Central memory CD8-positive, alpha-beta T cell (primary cell): ENCODE measurements at regions not wholly inside any gene's neighbourhood (a gene's known extent, or its start where the extent isn't known, plus 50 kb on each side); places are given as distances from the start of the nearest gene placed in this dataset.

ENCODE experiments used
- ATAC-seq: fragments of 150-1000 bp; cut with Tn5 transposase; replicated peaks from 2 replicates; pipeline ENCODE4 v1.10.0; 2022; ENCODE audit warnings: mild to moderate bottlenecking, moderate FRiP score, moderate number of reproducible peaks; ENCODE audit not compliant: poor library complexity, severe bottlenecking; ENCODE audit errors: extremely low read depth
- DNase-seq, 2 donors: peaks; one replicate each; pipeline ENCODE4 v3.0.0; 2021; ENCODE audit warnings: low spot score in 2 of 2
- H3K27ac Mint-ChIP-seq: one replicate; pipeline ENCODE4 v1.8.0; 2022; ENCODE audit warnings: low read depth, mild to moderate bottlenecking, moderate library complexity, mixed read lengths
- H3K27me3 Mint-ChIP-seq: one replicate; pipeline ENCODE4 v1.8.0; 2022; ENCODE audit warnings: mixed read lengths
- H3K36me3 Mint-ChIP-seq: one replicate; pipeline ENCODE4 v1.8.0; 2022; ENCODE audit warnings: mild to moderate bottlenecking, moderate library complexity, mixed read lengths; ENCODE audit not compliant: insufficient read depth
- H3K4me1 Mint-ChIP-seq: one replicate; pipeline ENCODE4 v1.8.0; 2022; ENCODE audit warnings: mixed read lengths
- H3K4me3 Mint-ChIP-seq: one replicate; pipeline ENCODE4 v1.8.0; 2022; ENCODE audit warnings: mild to moderate bottlenecking, moderate library complexity, mixed read lengths
- H3K9me3 Mint-ChIP-seq: one replicate; pipeline ENCODE4 v1.8.0; 2022; ENCODE audit warnings: mixed read lengths

DNA sequence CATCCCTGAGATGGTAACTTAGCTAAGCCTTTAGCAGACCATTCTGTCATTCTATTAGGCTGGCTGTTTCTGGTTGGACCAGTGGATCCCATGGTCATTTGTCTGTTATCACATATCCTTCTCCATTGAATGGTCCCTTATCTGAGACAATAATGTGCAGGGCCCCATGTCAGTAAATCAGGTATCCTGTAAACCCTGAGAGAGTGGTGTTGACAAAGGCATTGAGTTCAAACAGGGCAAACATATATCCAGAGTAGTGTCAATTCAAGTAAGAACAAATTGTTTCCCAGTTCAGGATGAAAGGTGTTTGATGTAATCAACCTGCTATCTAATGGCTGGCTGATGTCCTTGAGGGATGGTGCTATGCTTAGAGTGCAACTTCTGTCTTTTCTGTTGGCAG lies 126.2 kb downstream of the LINC00237 start:
- DNase-seq (no peak), ATAC-seq (no peak)
- no peak overlapping the region for H3K4me3 Mint-ChIP-seq
- H3K27me3 Mint-ChIP-seq = peaks cover 74% of the 10 kb centered on the region
- no peak overlapping the region for H3K27ac Mint-ChIP-seq
- H3K9me3 Mint-ChIP-seq = no peaks in the 10 kb centered on the region
- no peaks in the 10 kb centered on the region for H3K4me1 Mint-ChIP-seq
- H3K36me3 Mint-ChIP-seq = no peaks in the 10 kb centered on the region

DNA sequence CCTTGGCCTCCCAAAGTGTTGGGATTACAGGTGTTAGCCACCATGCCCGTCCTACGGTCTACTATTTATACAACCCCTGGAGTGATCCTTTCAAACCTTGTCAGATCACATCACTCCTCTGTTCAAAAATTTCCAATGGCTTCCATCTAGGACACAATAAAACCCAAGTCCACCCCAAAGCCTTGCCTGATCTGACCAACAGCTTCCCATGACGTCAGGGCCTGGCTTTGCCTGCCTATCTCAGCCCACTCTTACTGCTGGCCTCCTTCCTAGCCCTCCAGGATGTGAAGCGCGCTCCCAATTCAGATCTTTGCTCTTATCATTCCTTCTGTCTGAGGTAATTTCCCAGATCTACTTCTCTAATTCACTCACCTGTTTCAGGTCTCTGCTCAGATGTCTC lies 128.4 kb downstream of the LINC00237 start:
- H3K4me3 Mint-ChIP-seq = no peak overlapping the region
- DNase-seq = no peak
- ATAC-seq = no peak
- H3K4me1 Mint-ChIP-seq = no peaks in the 10 kb centered on the region
- no peak overlapping the region for H3K27ac Mint-ChIP-seq
- no peaks in the 10 kb centered on the region for H3K9me3 Mint-ChIP-seq
- H3K27me3 Mint-ChIP-seq = peaks cover 59% of the 10 kb centered on the region
- H3K36me3 Mint-ChIP-seq = no peaks in the 10 kb centered on the region

DNA sequence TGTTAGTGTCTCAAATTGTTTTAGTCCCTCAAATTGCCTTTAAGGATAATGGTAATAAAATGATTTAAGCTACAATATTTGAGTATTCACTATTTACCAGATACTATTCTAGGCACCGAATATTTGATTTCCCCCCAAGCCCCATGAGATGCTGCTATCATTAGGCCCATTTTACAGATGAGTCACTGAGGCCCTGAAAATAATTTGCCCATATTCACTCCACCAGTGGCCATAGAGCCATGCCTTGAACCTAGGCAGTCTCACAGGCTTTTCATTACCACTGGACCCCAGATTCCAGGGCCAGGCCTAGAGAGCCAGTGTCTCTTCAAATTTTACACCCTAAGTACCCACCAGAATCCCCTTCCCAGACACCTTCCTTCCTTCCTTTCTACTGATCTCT lies 133.7 kb downstream of the LINC00237 start:
- H3K9me3 Mint-ChIP-seq = no peaks in the 10 kb centered on the region
- H3K36me3 Mint-ChIP-seq = no peaks in the 10 kb centered on the region
- H3K27me3 Mint-ChIP-seq = peaks cover 41% of the 10 kb centered on the region
- ATAC-seq (no peak), DNase-seq (no peak)
- H3K27ac Mint-ChIP-seq = no peak overlapping the region
- no peak overlapping the region for H3K4me3 Mint-ChIP-seq
- no peaks in the 10 kb centered on the region for H3K4me1 Mint-ChIP-seq

DNA sequence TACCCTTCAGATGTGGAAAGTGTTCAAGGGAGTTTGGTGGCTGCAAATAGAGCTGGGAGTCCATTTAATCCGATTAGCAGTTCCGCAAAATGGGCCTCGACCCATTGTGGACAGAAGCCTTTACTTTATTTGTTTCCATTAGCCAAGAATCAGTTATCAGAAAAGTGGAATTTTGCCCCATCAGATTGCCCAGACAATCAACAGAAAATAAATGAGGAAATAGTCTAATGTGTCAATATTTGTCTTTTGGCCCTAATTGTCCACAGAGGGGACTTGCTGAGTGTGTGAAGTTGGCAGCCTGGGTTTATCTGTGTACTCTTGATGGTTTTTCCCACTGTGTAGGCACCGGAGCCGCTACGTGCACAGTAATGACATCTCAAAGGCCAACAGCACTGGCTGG lies 134.3 kb downstream of the LINC00237 start:
- ATAC-seq = no peak
- H3K36me3 Mint-ChIP-seq = no peaks in the 10 kb centered on the region
- no peaks in the 10 kb centered on the region for H3K4me1 Mint-ChIP-seq
- H3K9me3 Mint-ChIP-seq = no peaks in the 10 kb centered on the region
- no peak overlapping the region for H3K4me3 Mint-ChIP-seq
- peaks cover 34% of the 10 kb centered on the region for H3K27me3 Mint-ChIP-seq
- no peak for DNase-seq
- no peak overlapping the region for H3K27ac Mint-ChIP-seq

DNA sequence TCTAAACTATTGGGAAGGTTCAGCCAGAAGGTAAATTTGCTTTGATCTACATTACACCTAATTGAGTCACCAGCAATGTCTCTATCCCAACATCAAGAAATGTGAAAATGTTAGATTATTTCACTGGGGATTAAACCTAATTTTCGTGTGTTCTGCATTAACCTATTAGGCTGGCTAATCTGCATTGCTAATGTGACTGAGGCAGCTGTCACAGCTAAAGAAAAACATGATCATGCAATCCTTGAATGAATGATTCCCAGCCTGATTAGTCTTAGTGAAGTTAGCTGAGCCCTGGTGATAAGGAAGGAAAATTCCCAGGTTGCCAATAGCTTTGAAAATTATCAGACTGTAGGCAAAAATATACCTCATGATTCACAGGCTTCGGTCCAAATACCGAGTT lies 135.3 kb downstream of the LINC00237 start:
- DNase-seq = no peak
- Mint-ChIP-seq H3K27me3 (peaks cover 28% of the 10 kb centered on the region), H3K27ac (no peak overlapping the region), H3K4me1 (no peaks in the 10 kb centered on the region), H3K4me3 (no peak overlapping the region), H3K9me3 (no peaks in the 10 kb centered on the region), H3K36me3 (no peaks in the 10 kb centered on the region)
- no peak for ATAC-seq

DNA sequence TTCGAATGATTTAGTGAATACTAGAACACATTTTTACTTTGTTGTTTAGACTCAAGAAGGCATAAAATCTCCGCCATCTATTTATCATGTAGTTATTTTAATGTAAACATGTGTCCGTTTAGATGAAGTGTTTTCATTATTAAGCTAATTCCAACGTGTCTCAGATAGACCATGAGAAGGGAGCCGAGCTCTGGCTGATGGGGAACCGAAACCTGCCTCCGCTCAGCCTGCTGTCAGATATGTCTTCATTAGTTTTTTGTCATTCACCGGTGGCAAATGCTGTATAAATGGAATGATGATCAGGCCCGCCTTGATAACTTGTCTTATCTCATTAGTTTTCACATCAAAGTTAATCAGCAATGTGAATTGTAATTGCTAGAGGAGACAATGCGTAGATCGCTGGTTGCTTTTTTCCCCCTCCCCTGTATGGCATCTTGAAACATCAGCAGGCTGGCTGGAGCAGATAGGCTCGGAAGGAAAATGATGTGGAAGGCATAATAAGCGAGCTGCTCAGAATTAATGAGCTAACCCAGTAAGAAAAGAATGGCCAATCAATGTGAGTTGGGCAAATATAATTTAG lies 136.4 kb downstream of the LINC00237 start:
- DNase-seq = no peak

DNA sequence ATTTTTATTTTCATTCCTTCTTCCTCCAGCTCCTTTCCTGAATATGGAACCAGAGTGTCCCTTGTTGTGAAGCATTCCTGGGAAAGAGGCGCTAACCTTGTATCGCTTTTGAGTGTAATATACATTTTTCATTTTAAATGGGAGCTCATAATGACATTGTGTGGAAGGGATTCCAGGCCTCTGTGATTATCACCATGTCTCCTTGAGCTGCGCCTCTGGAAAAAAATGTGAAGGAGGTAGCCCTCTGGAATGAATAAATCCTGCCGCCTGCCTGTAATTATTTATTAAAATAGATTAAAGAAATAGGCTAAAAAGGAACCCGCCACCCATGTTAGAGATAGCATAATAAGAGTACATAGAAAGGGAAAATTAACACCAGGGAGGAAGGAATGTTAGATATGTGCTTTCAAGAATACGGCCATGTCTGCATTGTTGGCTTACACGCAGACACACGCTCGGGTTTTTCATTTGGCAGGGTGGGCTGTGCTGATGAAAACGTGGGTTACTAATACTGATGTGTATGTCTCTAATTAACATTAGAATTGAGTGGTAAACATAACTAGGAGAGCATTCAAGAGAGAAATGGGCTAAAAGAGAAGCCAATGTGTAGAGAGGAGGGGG lies 138.5 kb downstream of the LINC00237 start:
- Mint-ChIP-seq H3K4me3 (no peak overlapping the region), H3K9me3 (no peaks in the 10 kb centered on the region), H3K4me1 (no peaks in the 10 kb centered on the region), H3K27ac (no peak overlapping the region), H3K36me3 (no peaks in the 10 kb centered on the region), H3K27me3 (peaks cover 40% of the 10 kb centered on the region)
- no peak for ATAC-seq
- no peak for DNase-seq

More for the DNA sequence above, 136.4 kb downstream of the LINC00237 start:
- Mint-ChIP-seq H3K27me3 (peaks cover 28% of the 10 kb centered on the region), H3K4me1 (no peaks in the 10 kb centered on the region), H3K4me3 (no peak overlapping the region), H3K27ac (no peak overlapping the region), H3K9me3 (no peaks in the 10 kb centered on the region), H3K36me3 (no peaks in the 10 kb centered on the region)
- no peak for ATAC-seq

DNA sequence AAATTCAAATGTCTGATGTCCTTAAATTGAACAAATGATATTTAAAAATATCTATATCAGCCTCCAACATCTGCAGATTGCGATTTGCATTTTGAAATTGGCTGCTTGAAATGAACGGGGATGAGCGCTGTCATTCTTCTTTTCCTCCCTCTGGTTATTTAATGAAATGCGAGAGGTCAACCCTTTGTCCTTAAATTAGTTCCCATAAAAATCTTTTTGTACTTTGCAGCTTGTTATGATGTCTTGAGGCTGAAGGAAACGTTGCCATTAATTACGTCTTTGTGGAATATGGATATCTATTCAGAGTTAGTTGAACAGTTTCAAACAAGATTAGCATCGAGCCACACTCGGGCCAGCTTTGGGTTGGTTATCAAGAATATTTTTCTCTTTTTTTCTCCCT lies 140.0 kb downstream of the LINC00237 start:
- Mint-ChIP-seq H3K9me3 (no peaks in the 10 kb centered on the region), H3K27me3 (peaks cover 44% of the 10 kb centered on the region), H3K4me3 (no peak overlapping the region), H3K4me1 (no peaks in the 10 kb centered on the region), H3K27ac (no peak overlapping the region), H3K36me3 (no peaks in the 10 kb centered on the region)
- DNase-seq (no peak), ATAC-seq (no peak)

DNA sequence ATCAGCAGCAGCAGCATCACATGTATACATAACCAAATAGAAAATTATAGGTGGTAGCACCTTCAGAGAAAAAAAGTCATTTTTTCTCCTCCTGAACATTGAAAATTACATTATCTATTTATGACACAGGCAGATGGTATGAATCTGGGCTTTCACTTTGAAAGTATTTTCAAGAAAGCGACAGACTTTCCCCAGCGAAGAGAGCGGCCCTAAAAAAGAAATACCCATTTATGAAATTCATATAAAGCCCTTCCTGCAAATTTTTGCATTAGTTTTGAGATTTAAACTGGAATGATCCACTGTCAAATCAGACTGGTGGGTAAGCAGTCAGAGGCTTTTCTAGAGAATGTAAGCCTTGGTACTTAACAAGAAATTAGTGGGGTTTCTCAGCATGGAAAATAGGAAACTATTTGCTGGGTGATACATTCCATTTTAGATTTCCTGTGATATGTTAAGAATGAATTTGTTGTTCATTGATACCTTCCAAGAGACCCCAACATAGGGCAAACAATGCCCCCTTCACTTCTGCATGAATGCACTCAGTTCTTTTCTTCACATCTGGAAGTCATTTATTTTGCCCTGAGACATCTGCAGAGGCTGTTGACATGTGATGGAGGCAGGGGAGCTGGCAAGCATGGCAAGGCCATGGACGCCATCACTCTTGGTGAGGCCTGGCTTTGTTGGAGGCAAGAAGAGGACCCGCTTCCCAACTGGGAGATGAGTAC lies 147.0 kb downstream of the LINC00237 start:
- no peak overlapping the region for H3K27ac Mint-ChIP-seq
- DNase-seq = no peak
- H3K4me3 Mint-ChIP-seq = no peak overlapping the region
- no peaks in the 10 kb centered on the region for H3K9me3 Mint-ChIP-seq
- ATAC-seq = no peak
- H3K36me3 Mint-ChIP-seq = no peaks in the 10 kb centered on the region
- no peaks in the 10 kb centered on the region for H3K4me1 Mint-ChIP-seq
- H3K27me3 Mint-ChIP-seq = peaks cover 60% of the 10 kb centered on the region

DNA sequence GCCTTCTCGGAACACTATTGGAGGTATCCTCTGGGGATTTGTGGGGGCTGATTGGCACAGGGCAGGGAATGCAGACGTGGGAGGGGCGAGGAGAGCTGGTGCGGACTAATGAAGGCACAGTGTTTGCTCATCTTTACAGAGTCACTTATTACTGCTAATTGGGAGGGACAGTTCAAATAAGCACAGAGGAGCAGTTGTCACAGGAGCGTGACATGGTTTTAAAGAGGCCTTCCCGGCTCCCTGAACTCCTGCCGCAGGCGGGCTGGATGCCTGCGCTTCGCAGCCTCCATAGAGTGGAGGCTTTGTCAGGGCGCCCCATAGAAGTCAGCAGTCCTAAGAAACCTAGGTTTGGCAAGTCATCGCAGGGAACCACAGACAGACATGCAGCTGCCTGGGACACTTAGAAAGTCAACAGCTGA lies 149.6 kb downstream of the LINC00237 start:
- Mint-ChIP-seq H3K36me3 (no peaks in the 10 kb centered on the region), H3K9me3 (no peaks in the 10 kb centered on the region), H3K27ac (no peak overlapping the region), H3K4me3 (no peak overlapping the region), H3K4me1 (no peaks in the 10 kb centered on the region), H3K27me3 (peaks cover 63% of the 10 kb centered on the region)
- DNase-seq (no peak), ATAC-seq (no peak)

DNA sequence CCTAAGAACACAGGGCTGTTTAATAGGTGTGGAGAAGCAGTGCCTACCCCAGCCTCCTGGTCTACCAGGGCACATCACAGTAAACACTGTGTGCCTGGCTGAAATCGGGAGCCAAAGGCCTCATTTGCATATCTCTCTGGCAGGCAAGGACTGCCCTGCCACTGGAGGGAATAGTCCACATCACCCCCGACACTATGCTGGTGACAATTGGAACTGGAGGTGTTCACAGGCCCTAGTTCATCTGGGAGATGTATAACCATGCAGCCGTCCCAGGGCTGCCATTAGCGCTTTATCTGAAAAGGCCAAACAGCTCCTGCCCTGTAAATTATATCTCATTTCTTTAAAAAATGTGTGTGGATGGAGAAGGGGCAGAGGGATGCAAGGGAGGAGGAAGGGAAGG lies 150.3 kb downstream of the LINC00237 start:
- Mint-ChIP-seq H3K4me3 (no peak overlapping the region), H3K27ac (no peak overlapping the region), H3K27me3 (peaks cover 59% of the 10 kb centered on the region), H3K4me1 (no peaks in the 10 kb centered on the region), H3K9me3 (no peaks in the 10 kb centered on the region), H3K36me3 (no peaks in the 10 kb centered on the region)
- ATAC-seq (no peak), DNase-seq (no peak)

DNA sequence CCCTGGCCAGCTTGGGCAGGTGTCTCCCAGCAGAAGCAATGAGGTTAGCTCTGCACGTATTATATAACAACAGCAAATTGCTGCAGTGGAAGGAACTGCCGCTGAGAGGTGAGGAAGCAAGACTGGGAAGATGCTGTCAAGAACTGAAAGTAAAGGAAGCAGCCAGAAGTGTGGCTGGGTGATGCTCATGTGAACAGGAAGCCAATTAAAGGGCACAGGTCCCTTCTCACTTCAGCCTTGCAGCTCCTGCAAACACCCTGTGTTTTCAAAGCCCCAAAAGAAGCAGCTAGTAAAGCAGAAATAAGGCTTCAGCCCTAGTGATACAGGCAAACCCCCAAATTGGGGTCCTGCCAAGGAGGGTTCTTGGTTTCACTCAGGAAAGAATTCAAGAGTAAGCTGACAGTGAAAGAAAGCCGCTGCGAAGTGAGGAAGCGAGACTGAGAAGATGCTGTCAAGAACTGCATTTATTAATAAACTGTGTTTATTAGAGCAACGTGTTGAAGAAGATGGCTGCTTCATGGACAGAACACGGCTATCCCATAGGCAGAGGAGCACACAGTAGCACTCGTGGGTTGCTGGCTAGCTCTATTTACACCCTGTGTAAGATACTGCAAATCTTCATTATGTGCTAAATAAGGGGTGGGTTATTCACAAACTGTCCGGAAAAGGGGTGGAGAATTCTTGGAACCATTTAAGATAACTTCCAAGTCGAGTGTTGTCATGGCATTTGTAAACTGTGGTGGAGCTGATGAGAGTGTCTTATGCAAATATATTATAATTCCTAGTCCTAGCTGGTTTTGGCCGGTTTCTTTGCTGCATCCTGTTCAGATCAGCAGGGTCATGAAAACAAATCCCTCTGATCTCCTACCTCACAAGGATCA lies 152.2 kb downstream of the LINC00237 start:
- Mint-ChIP-seq H3K9me3 (no peaks in the 10 kb centered on the region), H3K4me1 (no peaks in the 10 kb centered on the region), H3K27me3 (peaks cover 48% of the 10 kb centered on the region), H3K36me3 (no peaks in the 10 kb centered on the region), H3K4me3 (peak overlapping the region; percentile 6), H3K27ac (no peak overlapping the region)
- DNase-seq (no peak), ATAC-seq (no peak)
